ENCODE measurements at regions not wholly inside any gene's neighbourhood (a gene's known extent, or its start where the extent isn't known, plus 50 kb on each side); places are given as distances from the start of the nearest gene placed in this dataset.

GRCh38 chr3:187522890-187523289 is 147.3 kb downstream of the SST start:
- DNase-seq (ENCODE audit: low spot score in 2 of 2) = no peak
- no peaks in the 10 kb centered on the region for H3K27me3 ChIP-seq
- H3K4me3 ChIP-seq = no peak overlapping the region
- no peak overlapping the region for H3K27ac ChIP-seq
- no peak for TF ChIP-seq POLR2A (IDR thresholded peaks at IDR 0.05)
- no peak for TF ChIP-seq POLR2AphosphoS5 (IDR thresholded peaks at IDR 0.05)
- TF ChIP-seq CTCF (IDR thresholded peaks at IDR 0.05) = no peak
- no peaks in the 10 kb centered on the region for H3K4me1 ChIP-seq
- no peaks in the 10 kb centered on the region for H3K36me3 ChIP-seq
- H3K9me3 ChIP-seq = no peaks in the 10 kb centered on the region
- intact Hi-C loops (cut with DNase I; ENCODE audit: low total_unique reads) = no loop called here

GRCh38 chr3:187522293-187522692 is 147.9 kb downstream of the SST start:
- Histone ChIP-seq H3K36me3 (no peaks in the 10 kb centered on the region), H3K9me3 (no peaks in the 10 kb centered on the region), H3K4me3 (no peak overlapping the region), H3K27me3 (no peaks in the 10 kb centered on the region), H3K4me1 (no peaks in the 10 kb centered on the region), H3K27ac (no peak overlapping the region)
- no peak for DNase-seq (ENCODE audit: low spot score in 2 of 2)
- intact Hi-C loops (cut with DNase I; ENCODE audit: low total_unique reads) = no loop called here
- TF ChIP-seq CTCF (IDR thresholded peaks at IDR 0.05) (no peak), POLR2A (IDR thresholded peaks at IDR 0.05) (no peak), POLR2AphosphoS5 (IDR thresholded peaks at IDR 0.05) (no peak)

DNA sequence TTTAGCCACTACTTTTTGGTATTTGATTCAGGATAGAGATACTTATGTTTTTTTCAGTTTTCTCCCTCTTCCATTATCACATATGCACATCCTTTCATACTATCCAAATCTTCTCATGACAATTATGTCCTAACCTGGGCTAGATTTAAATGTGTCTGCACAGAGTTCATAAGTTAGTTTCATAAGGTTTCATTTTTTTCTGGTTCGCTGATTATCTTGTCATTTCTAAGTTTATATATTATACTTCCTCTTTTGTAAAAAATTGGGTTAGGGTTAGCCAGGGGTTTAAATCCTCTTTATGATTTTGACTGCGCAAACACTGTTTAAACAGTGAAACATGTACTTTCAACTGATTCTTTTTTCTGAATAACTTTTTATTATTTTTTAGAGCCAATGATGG is 148.6 kb downstream of the SST start:
- no peaks in the 10 kb centered on the region for H3K4me1 ChIP-seq
- H3K27me3 ChIP-seq = no peaks in the 10 kb centered on the region
- no peaks in the 10 kb centered on the region for H3K9me3 ChIP-seq
- no peak overlapping the region for H3K27ac ChIP-seq
- no peak overlapping the region for H3K4me3 ChIP-seq
- TF ChIP-seq CTCF (IDR thresholded peaks at IDR 0.05) = no peak
- TF ChIP-seq POLR2AphosphoS5 (IDR thresholded peaks at IDR 0.05) = no peak
- no peak for TF ChIP-seq POLR2A (IDR thresholded peaks at IDR 0.05)
- no peak for DNase-seq (ENCODE audit: low spot score in 2 of 2)
- no peaks in the 10 kb centered on the region for H3K36me3 ChIP-seq
- intact Hi-C loops (cut with DNase I; ENCODE audit: low total_unique reads) = no loop called here

DNA sequence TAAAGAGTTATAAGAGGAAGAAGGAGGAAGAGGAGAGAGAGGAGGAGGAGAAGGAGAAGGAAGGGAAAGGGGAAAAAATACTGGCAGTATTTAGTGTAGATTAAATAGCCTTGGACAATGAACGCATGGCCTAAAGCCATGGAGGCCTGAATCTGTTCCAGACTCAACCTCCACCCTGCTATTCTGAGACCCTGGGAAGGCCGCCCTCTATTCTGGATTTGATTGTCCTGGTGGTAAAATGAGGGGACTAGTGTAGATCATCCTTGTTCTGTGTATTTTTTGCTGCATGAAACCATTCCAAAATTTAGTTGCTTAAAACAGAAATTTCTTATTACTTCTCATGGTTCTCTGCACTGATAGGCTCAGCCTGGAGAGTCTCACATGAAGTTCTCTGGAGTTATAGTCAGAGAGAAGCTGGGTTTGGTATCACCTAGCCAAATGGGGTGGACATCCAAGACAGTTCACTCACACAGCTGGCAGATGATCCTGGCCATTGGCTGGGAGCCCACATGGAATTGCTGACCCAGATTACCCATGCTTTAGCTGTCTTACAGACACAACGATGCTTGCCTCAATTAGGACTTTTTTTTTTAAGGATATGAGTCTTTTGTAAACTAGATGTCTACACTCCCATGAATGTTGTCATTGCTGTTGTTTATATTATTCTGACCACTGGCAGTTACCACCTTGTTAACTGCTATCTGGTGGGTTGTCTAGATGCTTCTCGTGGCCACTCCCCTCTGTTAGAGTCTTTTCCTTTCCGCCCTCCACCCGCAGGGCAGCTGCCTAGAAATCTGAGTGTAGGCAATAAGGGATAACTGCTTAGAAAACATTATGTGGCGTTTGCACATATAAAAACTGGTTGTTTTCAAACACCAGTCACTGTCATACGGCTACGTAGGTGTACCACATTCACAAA is 149.9 kb downstream of the SST start:
- no peak for TF ChIP-seq POLR2AphosphoS5 (IDR thresholded peaks at IDR 0.05)
- H3K36me3 ChIP-seq = no peaks in the 10 kb centered on the region
- no peak overlapping the region for H3K4me3 ChIP-seq
- no peaks in the 10 kb centered on the region for H3K27me3 ChIP-seq
- intact Hi-C loops (cut with DNase I; ENCODE audit: low total_unique reads) = no loop called here
- H3K9me3 ChIP-seq = no peaks in the 10 kb centered on the region
- H3K4me1 ChIP-seq = no peaks in the 10 kb centered on the region
- DNase-seq (ENCODE audit: low spot score in 2 of 2) = peak in 1 of 2 donors; percentile 19
- H3K27ac ChIP-seq = peak overlapping the region in 1 of 2 donors; percentile 7

- H3K27ac ChIP-seq = no peak overlapping the region
- intact Hi-C loops (cut with DNase I; ENCODE audit: low total_unique reads) = no loop called here
- no peak overlapping the region for H3K4me3 ChIP-seq
- no peak for DNase-seq (ENCODE audit: low spot score in 2 of 2)
- no peak for TF ChIP-seq POLR2AphosphoS5 (IDR thresholded peaks at IDR 0.05)
- no peak for TF ChIP-seq CTCF (IDR thresholded peaks at IDR 0.05)
- TF ChIP-seq POLR2A (IDR thresholded peaks at IDR 0.05) = no peak
- no peaks in the 10 kb centered on the region for H3K9me3 ChIP-seq
- H3K36me3 ChIP-seq = no peaks in the 10 kb centered on the region
- H3K27me3 ChIP-seq = no peaks in the 10 kb centered on the region
- no peaks in the 10 kb centered on the region for H3K4me1 ChIP-seq
Measured at GRCh38 chr3:187519428-187519890, 150.7 kb downstream of the SST start.
